Bronchial epithelial cell (primary cell): ENCODE measurements at regions not wholly inside any gene's neighbourhood (a gene's known extent, or its start where the extent isn't known, plus 50 kb on each side); places are given as distances from the start of the nearest gene placed in this dataset.

Experiments used
- DNase-seq: peaks from one replicate; pipeline ENCODE4 v3.0.0-alpha.2; 2010; ENCODE audit warnings: low read depth
- FAIRE-seq: peaks from 2 replicates; lab custom pipeline; 2011; peaks lifted over from hg19 to GRCh38; lab: Jason Lieb, UNC
- H3K27me3 ChIP-seq: 2 replicates; pipeline ENCODE4 v1.5.1; 2011; ENCODE audit warnings: low read length; ENCODE audit not compliant: control insufficient read depth, insufficient read depth
- H3K36me3 ChIP-seq: 2 replicates; pipeline ENCODE4 v1.5.1; 2011; ENCODE audit warnings: low read length; ENCODE audit not compliant: control insufficient read depth, insufficient read depth
- H3K4me3 ChIP-seq: 2 replicates; pipeline ENCODE4 v1.5.1; 2011; ENCODE audit warnings: mild to moderate bottlenecking, low read depth, low read length, control low read depth
- CTCF ChIP-seq: IDR thresholded peaks from 2 replicates; pipeline ENCODE4 v1.5.1; 2011; ENCODE audit warnings: mild to moderate bottlenecking, moderate library complexity, low read length, control low read depth, inconsistent platforms; ENCODE audit not compliant: insufficient read depth, severe bottlenecking

GRCh38 chr10:108427146-108427545 lies 1262.6 kb upstream of the SORCS1 start:
- Histone ChIP-seq H3K36me3 (no peaks in the 10 kb centered on the region), H3K27me3 (no peaks in the 10 kb centered on the region), H3K4me3 (no peak overlapping the region)
- FAIRE-seq = no peak
- no peak for DNase-seq
- TF ChIP-seq CTCF = no peak

GRCh38 chr10:108425283-108425964 lies 1260.9 kb upstream of the SORCS1 start:
- no peak for TF ChIP-seq CTCF
- H3K27me3 ChIP-seq = no peaks in the 10 kb centered on the region
- no peak overlapping the region for H3K4me3 ChIP-seq
- FAIRE-seq = no peak
- DNase-seq = no peak
- H3K36me3 ChIP-seq = no peaks in the 10 kb centered on the region

GRCh38 chr10:108424656-108425055 lies 1260.2 kb upstream of the SORCS1 start:
- TF ChIP-seq CTCF = no peak
- Histone ChIP-seq H3K27me3 (no peaks in the 10 kb centered on the region), H3K4me3 (no peak overlapping the region), H3K36me3 (no peaks in the 10 kb centered on the region)
- FAIRE-seq = no peak
- peak; percentile 58 for DNase-seq

GRCh38 chr10:108422286-108422685 lies 1257.8 kb upstream of the SORCS1 start:
- DNase-seq (no peak), FAIRE-seq (no peak)
- no peak for TF ChIP-seq CTCF
- Histone ChIP-seq H3K27me3 (no peaks in the 10 kb centered on the region), H3K36me3 (no peaks in the 10 kb centered on the region), H3K4me3 (no peak overlapping the region)

- H3K36me3 ChIP-seq = no peaks in the 10 kb centered on the region
- FAIRE-seq (no peak), DNase-seq (peak; percentile 15)
- no peak for TF ChIP-seq CTCF
- H3K27me3 ChIP-seq = no peaks in the 10 kb centered on the region
- no peak overlapping the region for H3K4me3 ChIP-seq
Observed at GRCh38 chr10:108421266-108421665, 1256.8 kb upstream of the SORCS1 start.

- FAIRE-seq (no peak), DNase-seq (no peak)
- H3K36me3 ChIP-seq = no peaks in the 10 kb centered on the region
- no peaks in the 10 kb centered on the region for H3K27me3 ChIP-seq
- no peak overlapping the region for H3K4me3 ChIP-seq
- no peak for TF ChIP-seq CTCF
Observed at GRCh38 chr10:108413954-108414353, 1249.4 kb upstream of the SORCS1 start.
